SHP77 treated with DMSO at 0.1 percent for 48 hours (cell line): ENCODE measurements at regions not wholly inside any gene's neighbourhood (a gene's known extent, or its start where the extent isn't known, plus 50 kb on each side); places are given as distances from the start of the nearest gene placed in this dataset.
"Not testable (repeated sequence)": the region's sequence is repeated elsewhere in the genome, so short reads cannot be mapped to it uniquely, and the experiment has no call there.

ENCODE experiments used
- DNase-seq: peaks from one replicate; lab custom pipeline; 2025; lab: John Stamatoyannopoulos, UW

GRCh38 chr4:138113819-138114400 is 128.2 kb downstream of the SLC7A11 start:
- DNase-seq = no peak

GRCh38 chr4:138112890-138113289 is 129.3 kb downstream of the SLC7A11 start:
- not testable (repeated sequence) for DNase-seq

- DNase-seq = no peak
Measured at GRCh38 chr4:138112389-138112788, 129.8 kb downstream of the SLC7A11 start.

- DNase-seq = no peak
Measured at GRCh38 chr4:138111462-138112000, 130.6 kb downstream of the SLC7A11 start.

- no peak for DNase-seq
Measured at GRCh38 chr4:138110815-138111214, 131.3 kb downstream of the SLC7A11 start.

GRCh38 chr4:138107023-138107422 is 135.1 kb downstream of the SLC7A11 start:
- no peak for DNase-seq

- no peak for DNase-seq
Measured at GRCh38 chr4:138105331-138105730, 136.8 kb downstream of the SLC7A11 start.

- DNase-seq = no peak
Measured at GRCh38 chr4:138104284-138104680, 137.9 kb downstream of the SLC7A11 start.

- no peak for DNase-seq
Measured at GRCh38 chr4:138103597-138104283, 138.4 kb downstream of the SLC7A11 start.

GRCh38 chr4:138099385-138099784 is 142.8 kb downstream of the SLC7A11 start:
- no peak for DNase-seq

- DNase-seq = no peak
Measured at GRCh38 chr4:138097912-138098600, 144.1 kb downstream of the SLC7A11 start.

- DNase-seq = no peak
Measured at GRCh38 chr4:138096384-138097062, 145.6 kb downstream of the SLC7A11 start.

- DNase-seq = no peak
Measured at GRCh38 chr4:138095378-138095777, 146.8 kb downstream of the SLC7A11 start.

GRCh38 chr4:138092060-138092459 is 150.1 kb downstream of the SLC7A11 start:
- DNase-seq = no peak

- DNase-seq = no peak
Measured at GRCh38 chr4:138090918-138091676, 151.1 kb downstream of the SLC7A11 start.

- peak; percentile 18 for DNase-seq
Measured at GRCh38 chr4:138090150-138090917, 151.8 kb downstream of the SLC7A11 start.

GRCh38 chr4:138088449-138089208 is 153.5 kb downstream of the SLC7A11 start:
- no peak for DNase-seq

- no peak for DNase-seq
Measured at GRCh38 chr4:138087066-138087719, 155.0 kb downstream of the SLC7A11 start.

- no peak for DNase-seq
Measured at GRCh38 chr4:138086611-138087041, 155.5 kb downstream of the SLC7A11 start.
